HepG2 (cell line): ENCODE measurements at regions not wholly inside any gene's neighbourhood (a gene's known extent, or its start where the extent isn't known, plus 50 kb on each side); places are given as distances from the start of the nearest gene placed in this dataset.

Experiments used
- CHD4 ChIP-seq: fragments of 200-600 bp; sonication (generic); IDR thresholded peaks from 2 replicates; pipeline ENCODE4 v1.7.0; 2017; ENCODE audit warnings: mild to moderate bottlenecking, low read length, borderline replicate concordance
- JUND ChIP-seq: sonication (generic); formaldehyde crosslinking; IDR thresholded peaks from 2 replicates; pipeline ENCODE4 v1.8.0; 2022; ENCODE audit warnings: mild to moderate bottlenecking, missing genetic modification reagents
- MAZ ChIP-seq, 2 experiments: sonication (generic) in 1 of 2; formaldehyde crosslinking in 1 of 2; IDR thresholded peaks; 2 replicates each; pipeline versions ENCODE4 v1.5.0 to v1.6.1; 2012 to 2020; ENCODE audit warnings: low read depth in 2 of 2, mild to moderate bottlenecking in 2 of 2, borderline replicate concordance in 1 of 2, improper control_type of control experiment in 1 of 2, low read length in 1 of 2, missing genetic modification reagents in 1 of 2, moderate library complexity in 1 of 2
- POLR2A ChIP-seq, 2 experiments: IDR thresholded peaks; 2 replicates each; pipeline ENCODE4 v1.6.1; 2011; ENCODE audit warnings: low read depth in 2 of 2, low read length in 2 of 2, mild to moderate bottlenecking in 1 of 2, moderate library complexity in 1 of 2; ENCODE audit not compliant: insufficient read depth in 1 of 2
- POLR2AphosphoS5 ChIP-seq: IDR thresholded peaks from 2 replicates; pipeline ENCODE4 v1.6.1; 2012; ENCODE audit warnings: low read depth, low read length
- ZFP41 ChIP-seq: sonication (generic); formaldehyde crosslinking; IDR thresholded peaks from 2 replicates; pipeline ENCODE4 v1.4.0; 2020; ENCODE audit warnings: mild to moderate bottlenecking, missing genetic modification reagents, borderline replicate concordance
- ZFY ChIP-seq: sonication (generic); formaldehyde crosslinking; IDR thresholded peaks from 2 replicates; pipeline ENCODE4 v1.4.0; 2020; ENCODE audit warnings: missing genetic modification reagents
- ZNF557 ChIP-seq: sonication (generic); formaldehyde crosslinking; IDR thresholded peaks from 2 replicates; pipeline ENCODE4 v1.4.0; 2020; ENCODE audit warnings: missing genetic modification reagents
- TF ChIP-seq, protein P1 (sequence below): sonication (generic); formaldehyde crosslinking; IDR thresholded peaks from 2 replicates; pipeline ENCODE4 v1.5.0; 2020; ENCODE audit warnings: mild to moderate bottlenecking, missing genetic modification reagents, moderate library complexity

DNA sequence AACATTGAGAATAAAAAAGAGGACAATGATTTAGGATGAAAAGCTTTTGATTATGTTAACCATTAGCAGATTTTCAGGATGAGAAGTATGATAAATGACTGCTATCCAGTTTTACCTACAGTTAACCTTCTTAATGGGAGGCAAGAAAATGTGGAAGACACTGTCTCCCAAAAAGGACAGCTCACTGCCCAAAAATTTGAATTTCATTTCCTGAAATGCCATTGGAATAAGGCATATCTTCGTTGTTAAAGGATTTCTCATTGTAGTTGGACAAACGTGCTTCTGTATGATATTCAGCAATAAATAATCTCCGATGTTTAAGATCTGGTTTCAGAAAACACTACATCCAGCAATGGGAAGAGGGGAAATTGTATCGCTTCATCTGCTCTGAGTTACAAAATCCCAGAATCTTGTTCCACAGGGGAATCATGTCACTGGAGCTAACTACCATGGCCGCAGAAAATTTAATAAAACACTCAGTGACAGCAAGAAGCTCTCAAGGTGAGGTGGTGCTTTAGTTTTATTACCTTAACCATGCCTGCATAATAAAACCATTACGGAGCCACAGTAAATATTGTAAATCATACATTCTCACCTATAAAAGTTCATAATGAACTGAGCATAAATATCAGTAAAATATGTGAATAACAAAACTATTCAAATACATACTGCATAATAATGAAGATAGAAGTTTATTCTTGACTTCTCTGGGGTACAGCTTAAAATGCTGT is 552.3 kb downstream of the PCDH7 start:
- TF ChIP-seq ZFP41 (CRISPR knock-in tag) (no peak), CHD4 (no peak), MAZ (IDR thresholded peaks at IDR 0.05; ENCODE audit: borderline replicate concordance, low read depth, low read length) (no peak), MAZ (CRISPR knock-in tag; IDR thresholded peaks at IDR 0.05; ENCODE audit: low read depth) (no peak), ZFY (CRISPR knock-in tag) (no peak), POLR2A (IDR thresholded peaks at IDR 0.05; ENCODE audit: insufficient read depth in 1 of 2, low read depth in 2 of 2, low read length in 2 of 2) (no peak), JUND (CRISPR knock-in tag) (no peak), ZNF557 (CRISPR knock-in tag) (no peak), POLR2AphosphoS5 (no peak)
- TF ChIP-seq, protein P1, sequence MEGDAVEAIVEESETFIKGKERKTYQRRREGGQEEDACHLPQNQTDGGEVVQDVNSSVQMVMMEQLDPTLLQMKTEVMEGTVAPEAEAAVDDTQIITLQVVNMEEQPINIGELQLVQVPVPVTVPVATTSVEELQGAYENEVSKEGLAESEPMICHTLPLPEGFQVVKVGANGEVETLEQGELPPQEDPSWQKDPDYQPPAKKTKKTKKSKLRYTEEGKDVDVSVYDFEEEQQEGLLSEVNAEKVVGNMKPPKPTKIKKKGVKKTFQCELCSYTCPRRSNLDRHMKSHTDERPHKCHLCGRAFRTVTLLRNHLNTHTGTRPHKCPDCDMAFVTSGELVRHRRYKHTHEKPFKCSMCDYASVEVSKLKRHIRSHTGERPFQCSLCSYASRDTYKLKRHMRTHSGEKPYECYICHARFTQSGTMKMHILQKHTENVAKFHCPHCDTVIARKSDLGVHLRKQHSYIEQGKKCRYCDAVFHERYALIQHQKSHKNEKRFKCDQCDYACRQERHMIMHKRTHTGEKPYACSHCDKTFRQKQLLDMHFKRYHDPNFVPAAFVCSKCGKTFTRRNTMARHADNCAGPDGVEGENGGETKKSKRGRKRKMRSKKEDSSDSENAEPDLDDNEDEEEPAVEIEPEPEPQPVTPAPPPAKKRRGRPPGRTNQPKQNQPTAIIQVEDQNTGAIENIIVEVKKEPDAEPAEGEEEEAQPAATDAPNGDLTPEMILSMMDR (CRISPR knock-in tag): no peak
